ENCODE measurements at regions not wholly inside any gene's neighbourhood (a gene's known extent, or its start where the extent isn't known, plus 50 kb on each side); places are given as distances from the start of the nearest gene placed in this dataset.
"Not testable (repeated sequence)": the region's sequence is repeated elsewhere in the genome, so short reads cannot be mapped to it uniquely, and the experiment has no call there.

DNA sequence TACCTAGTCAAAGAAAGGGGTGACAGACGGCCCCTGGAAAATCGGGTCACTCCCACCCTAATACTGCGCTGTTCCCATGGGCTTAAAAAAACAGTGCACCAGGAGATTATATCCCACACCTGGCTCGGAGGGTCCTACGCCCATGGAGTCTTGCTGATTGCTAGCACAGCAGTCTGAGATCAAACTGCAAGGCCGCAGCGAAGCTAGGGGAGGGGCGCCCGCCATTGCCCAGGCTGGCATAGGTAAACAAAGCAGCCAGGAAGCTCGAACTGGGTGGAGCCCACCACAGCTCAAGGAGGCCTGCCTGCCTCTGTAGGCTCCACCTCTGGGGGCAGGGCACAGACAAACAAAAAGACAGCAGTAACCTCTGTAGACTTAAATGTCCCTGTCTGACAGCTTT, 292.9 kb downstream of the SMAD2 start:
- TF ChIP-seq, protein P1, sequence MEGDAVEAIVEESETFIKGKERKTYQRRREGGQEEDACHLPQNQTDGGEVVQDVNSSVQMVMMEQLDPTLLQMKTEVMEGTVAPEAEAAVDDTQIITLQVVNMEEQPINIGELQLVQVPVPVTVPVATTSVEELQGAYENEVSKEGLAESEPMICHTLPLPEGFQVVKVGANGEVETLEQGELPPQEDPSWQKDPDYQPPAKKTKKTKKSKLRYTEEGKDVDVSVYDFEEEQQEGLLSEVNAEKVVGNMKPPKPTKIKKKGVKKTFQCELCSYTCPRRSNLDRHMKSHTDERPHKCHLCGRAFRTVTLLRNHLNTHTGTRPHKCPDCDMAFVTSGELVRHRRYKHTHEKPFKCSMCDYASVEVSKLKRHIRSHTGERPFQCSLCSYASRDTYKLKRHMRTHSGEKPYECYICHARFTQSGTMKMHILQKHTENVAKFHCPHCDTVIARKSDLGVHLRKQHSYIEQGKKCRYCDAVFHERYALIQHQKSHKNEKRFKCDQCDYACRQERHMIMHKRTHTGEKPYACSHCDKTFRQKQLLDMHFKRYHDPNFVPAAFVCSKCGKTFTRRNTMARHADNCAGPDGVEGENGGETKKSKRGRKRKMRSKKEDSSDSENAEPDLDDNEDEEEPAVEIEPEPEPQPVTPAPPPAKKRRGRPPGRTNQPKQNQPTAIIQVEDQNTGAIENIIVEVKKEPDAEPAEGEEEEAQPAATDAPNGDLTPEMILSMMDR (IDR thresholded peaks at IDR 0.05), result not testable (repeated sequence)
- not testable (repeated sequence) for TF ChIP-seq POLR2A (IDR thresholded peaks at IDR 0.05)

Data from right lobe of liver (tissue), 4 donors.